CD4-positive, alpha-beta T cell (primary cell): ENCODE measurements at regions not wholly inside any gene's neighbourhood (a gene's known extent, or its start where the extent isn't known, plus 50 kb on each side); places are given as distances from the start of the nearest gene placed in this dataset.

ENCODE experiments used
- ATAC-seq: fragments of 200-7000 bp; cut with Tn5 transposase; one replicate; pipeline ENCODE4 v1.10.0; 2022; ENCODE audit warnings: mild to moderate bottlenecking; ENCODE audit not compliant: poor library complexity
- CTCF ChIA-PET: fragments of 350-600 bp; sonication (Branson Sonifier 250); formaldehyde crosslinking; loops from one replicate; lab custom pipeline; 2021; ENCODE audit warnings: antibody characterized with exemption, inconsistent platforms; lab: Charles Lee
- POLR2A ChIA-PET: fragments of 350-600 bp; sonication (Branson Sonifier 250); formaldehyde crosslinking; loops from one replicate; lab custom pipeline; 2021; ENCODE audit warnings: antibody characterized with exemption, inconsistent platforms; lab: Charles Lee
- DNase-seq, 14 experiments: peaks; one replicate each; pipeline ENCODE4 v3.0.0-alpha.2; 2013 to 2020; ENCODE audit warnings: mixed read lengths in 2 of 14
- H3K27ac ChIP-seq, 2 donors: one replicate each; pipeline versions ENCODE4 v1.5.1 to v1.7.0; 2013; ENCODE audit warnings: low read length in 2 of 2, low read depth in 1 of 2, mild to moderate bottlenecking in 1 of 2
- H3K27me3 ChIP-seq, 2 experiments: 1 replicate in 1 of 2; 2 replicates in 1 of 2; pipeline versions ENCODE4 v1.6.1 to v1.7.0; 2013; ENCODE audit warnings: low read length in 2 of 2, control low read depth in 1 of 2, mild to moderate bottlenecking in 1 of 2, moderate library complexity in 1 of 2; ENCODE audit not compliant: insufficient read depth in 2 of 2, control insufficient read depth in 1 of 2
- H3K36me3 ChIP-seq: one replicate; pipeline ENCODE4 v1.6.1; 2013; ENCODE audit warnings: low read length, control low read depth; ENCODE audit not compliant: insufficient read depth
- H3K4me1 ChIP-seq: one replicate; pipeline ENCODE4 v1.6.1; 2013; ENCODE audit warnings: low read length, control low read depth; ENCODE audit not compliant: insufficient read depth
- H3K4me3 ChIP-seq: one replicate; pipeline ENCODE4 v1.5.1; 2013; ENCODE audit warnings: mild to moderate bottlenecking, low read length, moderate library complexity
- H3K9me3 ChIP-seq, 2 experiments: 1 replicate in 1 of 2; 2 replicates in 1 of 2; pipeline versions ENCODE4 v1.6.1 to v1.7.0; 2013; ENCODE audit warnings: low read length in 2 of 2, mild to moderate bottlenecking in 2 of 2, control low read depth in 1 of 2, moderate library complexity in 1 of 2; ENCODE audit not compliant: control insufficient read depth in 1 of 2, insufficient read depth in 1 of 2
- H3K27ac Mint-ChIP-seq: one replicate; pipeline ENCODE4 v1.8.0; 2020; ENCODE audit warnings: mixed read lengths
- H3K27me3 Mint-ChIP-seq: one replicate; pipeline ENCODE4 v1.8.0; 2021; ENCODE audit warnings: mixed read lengths
- H3K36me3 Mint-ChIP-seq: one replicate; pipeline ENCODE4 v1.8.0; 2021; ENCODE audit warnings: low read depth, mixed read lengths
- H3K4me1 Mint-ChIP-seq: one replicate; pipeline ENCODE4 v1.8.0; 2021; ENCODE audit warnings: low read depth, mixed read lengths
- H3K4me3 Mint-ChIP-seq: one replicate; pipeline ENCODE4 v1.8.0; 2020; ENCODE audit warnings: mild to moderate bottlenecking, mixed read lengths
- H3K9me3 Mint-ChIP-seq: one replicate; pipeline ENCODE4 v1.8.0; 2020; ENCODE audit warnings: mixed read lengths
- intact Hi-C, 2 experiments: fragments of 100-400 bp; cut with DNase I in 1 of 2; cut with micrococcal nuclease in 1 of 2; formaldehyde crosslinking; loops; one replicate each; pipeline versions ENCODE4 v1.15.1 to v1.9.0; 2023 to 2025; cut with DNase I, micrococcal nuclease
- TF ChIP-seq, protein P1 (sequence below): fragments of 200-600 bp; IDR thresholded peaks from one replicate; pipeline ENCODE4 v1.8.0; 2022; ENCODE audit warnings: antibody characterized with exemption, mild to moderate bottlenecking

DNA sequence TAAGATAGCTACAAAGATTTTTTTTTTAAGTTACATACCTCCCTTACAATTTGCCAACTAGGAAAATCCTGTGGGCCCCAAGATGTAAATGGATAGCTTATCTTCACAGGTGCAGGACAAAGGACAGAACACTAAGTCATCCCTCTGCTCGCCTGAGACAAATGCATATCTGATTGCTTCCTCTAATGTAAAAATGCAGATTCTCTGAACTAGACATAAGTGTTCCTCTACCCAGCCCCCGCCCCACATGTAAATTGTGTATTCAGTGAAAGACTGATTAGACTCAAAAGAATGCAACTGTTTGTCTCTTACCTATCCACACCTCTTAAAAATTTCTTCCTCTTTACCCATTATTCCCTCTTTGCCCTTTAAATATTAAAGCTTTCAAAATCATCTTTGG, 96.5 kb downstream of the CYP26B1 start:
- ChIA-PET POLR2A (no interaction called here), CTCF (no interaction called here)
- no peaks in the 10 kb centered on the region for H3K4me1 Mint-ChIP-seq
- no peaks in the 10 kb centered on the region for H3K36me3 Mint-ChIP-seq
- intact Hi-C loops = no loop called here
- no peak overlapping the region for H3K27ac Mint-ChIP-seq
- Histone ChIP-seq H3K27ac (no peak overlapping the region), H3K9me3 (peaks cover 0 to 5% of the 10 kb centered on the region in 2 experiments), H3K27me3 (no peaks in the 10 kb centered on the region), H3K4me1 (no peaks in the 10 kb centered on the region), H3K36me3 (no peaks in the 10 kb centered on the region), H3K4me3 (no peak overlapping the region)
- TF ChIP-seq, protein P1, sequence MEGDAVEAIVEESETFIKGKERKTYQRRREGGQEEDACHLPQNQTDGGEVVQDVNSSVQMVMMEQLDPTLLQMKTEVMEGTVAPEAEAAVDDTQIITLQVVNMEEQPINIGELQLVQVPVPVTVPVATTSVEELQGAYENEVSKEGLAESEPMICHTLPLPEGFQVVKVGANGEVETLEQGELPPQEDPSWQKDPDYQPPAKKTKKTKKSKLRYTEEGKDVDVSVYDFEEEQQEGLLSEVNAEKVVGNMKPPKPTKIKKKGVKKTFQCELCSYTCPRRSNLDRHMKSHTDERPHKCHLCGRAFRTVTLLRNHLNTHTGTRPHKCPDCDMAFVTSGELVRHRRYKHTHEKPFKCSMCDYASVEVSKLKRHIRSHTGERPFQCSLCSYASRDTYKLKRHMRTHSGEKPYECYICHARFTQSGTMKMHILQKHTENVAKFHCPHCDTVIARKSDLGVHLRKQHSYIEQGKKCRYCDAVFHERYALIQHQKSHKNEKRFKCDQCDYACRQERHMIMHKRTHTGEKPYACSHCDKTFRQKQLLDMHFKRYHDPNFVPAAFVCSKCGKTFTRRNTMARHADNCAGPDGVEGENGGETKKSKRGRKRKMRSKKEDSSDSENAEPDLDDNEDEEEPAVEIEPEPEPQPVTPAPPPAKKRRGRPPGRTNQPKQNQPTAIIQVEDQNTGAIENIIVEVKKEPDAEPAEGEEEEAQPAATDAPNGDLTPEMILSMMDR = no peak
- H3K4me3 Mint-ChIP-seq = no peak overlapping the region
- no peaks in the 10 kb centered on the region for H3K27me3 Mint-ChIP-seq
- peaks cover 5% of the 10 kb centered on the region for H3K9me3 Mint-ChIP-seq
- no peak for DNase-seq
- ATAC-seq = no peak

DNA sequence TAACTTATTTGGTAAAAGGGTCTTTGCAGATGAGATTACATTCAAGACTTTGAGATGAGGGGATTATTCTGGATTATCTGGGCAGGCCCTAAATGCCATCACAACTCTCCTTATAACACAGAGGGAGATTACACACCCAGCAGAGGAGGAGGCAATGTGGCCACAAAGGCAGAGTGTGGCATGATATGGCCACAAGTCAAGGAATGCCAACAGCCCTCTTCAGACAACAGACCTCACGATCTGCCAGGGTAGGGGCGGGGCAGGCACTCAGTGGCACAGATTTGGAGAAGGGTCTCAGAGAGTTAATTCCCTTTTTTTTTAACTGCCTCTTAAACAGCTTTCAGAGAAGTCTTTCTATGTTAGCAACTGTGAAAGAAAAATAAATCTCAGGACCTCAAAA, 96.9 kb downstream of the CYP26B1 start:
- DNase-seq (no peak), ATAC-seq (no peak)
- ChIA-PET CTCF (no interaction called here), POLR2A (no interaction called here)
- H3K36me3 ChIP-seq = no peaks in the 10 kb centered on the region
- H3K27ac ChIP-seq = no peak overlapping the region
- H3K36me3 Mint-ChIP-seq = no peaks in the 10 kb centered on the region
- H3K4me3 Mint-ChIP-seq = no peak overlapping the region
- peaks cover 0 to 5% of the 10 kb centered on the region in 2 experiments for H3K9me3 ChIP-seq
- no peak overlapping the region for H3K4me3 ChIP-seq
- H3K27ac Mint-ChIP-seq = no peak overlapping the region
- H3K4me1 ChIP-seq = no peaks in the 10 kb centered on the region
- H3K4me1 Mint-ChIP-seq = no peaks in the 10 kb centered on the region
- H3K27me3 Mint-ChIP-seq = no peaks in the 10 kb centered on the region
- H3K27me3 ChIP-seq = no peaks in the 10 kb centered on the region
- H3K9me3 Mint-ChIP-seq = peaks cover 5% of the 10 kb centered on the region
- intact Hi-C loops = no loop called here
- TF ChIP-seq, protein P1 = no peak

DNA sequence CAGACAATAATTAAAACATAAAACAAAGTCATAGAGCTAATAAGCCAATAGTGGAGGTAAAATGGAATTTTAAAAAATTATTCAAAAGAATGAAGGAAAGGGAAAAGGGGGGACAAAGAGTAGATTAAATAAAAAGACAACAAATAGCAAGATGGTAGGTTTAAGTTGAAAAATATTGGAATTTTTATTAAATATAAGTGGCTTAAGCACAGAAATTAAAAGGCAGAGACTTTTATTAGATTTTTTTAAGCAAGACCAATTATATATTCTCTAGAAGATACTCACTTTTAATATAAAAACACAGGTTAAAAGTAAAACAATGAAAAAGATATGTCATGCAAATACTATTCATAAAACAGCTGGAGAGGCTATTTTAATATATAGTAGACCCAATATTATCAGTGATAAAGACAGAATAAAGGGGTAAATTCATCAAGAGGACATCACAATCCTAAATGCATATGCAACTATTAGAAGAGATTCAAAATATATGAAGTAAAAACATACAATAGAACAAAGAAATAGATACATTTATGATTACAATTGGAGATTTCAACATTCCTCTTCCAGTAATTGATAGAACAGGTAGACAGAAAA, 98.7 kb downstream of the CYP26B1 start:
- CTCF ChIA-PET = no interaction called here

More for the DNA sequence above, 98.7 kb downstream of the CYP26B1 start:
- H3K4me3 Mint-ChIP-seq = no peak overlapping the region
- Histone ChIP-seq H3K27ac (no peak overlapping the region), H3K9me3 (peaks cover 2 to 5% of the 10 kb centered on the region in 2 experiments), H3K4me3 (no peak overlapping the region), H3K27me3 (no peaks in the 10 kb centered on the region), H3K4me1 (no peaks in the 10 kb centered on the region), H3K36me3 (no peaks in the 10 kb centered on the region)
- TF ChIP-seq, protein P1 = no peak
- intact Hi-C loops = no loop called here
- no peak overlapping the region for H3K27ac Mint-ChIP-seq
- no peaks in the 10 kb centered on the region for H3K27me3 Mint-ChIP-seq
- POLR2A ChIA-PET = no interaction called here
- no peak for DNase-seq
- H3K9me3 Mint-ChIP-seq = peaks cover 9% of the 10 kb centered on the region
- no peaks in the 10 kb centered on the region for H3K4me1 Mint-ChIP-seq
- ATAC-seq = no peak
- no peaks in the 10 kb centered on the region for H3K36me3 Mint-ChIP-seq
